Fibroblast of lung (primary cell): ENCODE measurements at regions not wholly inside any gene's neighbourhood (a gene's known extent, or its start where the extent isn't known, plus 50 kb on each side); places are given as distances from the start of the nearest gene placed in this dataset.

Experiments
- DNase-seq, 2 donors: peaks; one replicate each; pipeline versions ENCODE4 v3.0.0 to v3.0.0-alpha.2; 2010; ENCODE audit warnings: low read depth in 2 of 2
- H2AFZ ChIP-seq: 2 replicates; pipeline ENCODE4 v1.5.1; 2012; ENCODE audit warnings: low read length, control low read depth, inconsistent platforms
- H3K27ac ChIP-seq: 2 replicates; pipeline ENCODE4 v1.5.1; 2011; ENCODE audit warnings: low read length, control low read depth; ENCODE audit not compliant: insufficient read depth
- H3K27me3 ChIP-seq: 2 replicates; pipeline ENCODE4 v1.5.1; 2011; ENCODE audit warnings: mild to moderate bottlenecking, low read length; ENCODE audit not compliant: control insufficient read depth, insufficient read depth
- H3K36me3 ChIP-seq: 2 replicates; pipeline ENCODE4 v1.5.1; 2011; ENCODE audit warnings: low read length; ENCODE audit not compliant: control insufficient read depth, insufficient read depth
- H3K4me1 ChIP-seq: 2 replicates; pipeline ENCODE4 v1.5.1; 2011; ENCODE audit warnings: low read length; ENCODE audit not compliant: control insufficient read depth, insufficient read depth; ENCODE audit errors: extremely low read depth
- H3K4me2 ChIP-seq: 2 replicates; pipeline ENCODE4 v1.5.1; 2011; ENCODE audit warnings: low read length, control low read depth; ENCODE audit not compliant: insufficient read depth; ENCODE audit errors: extremely low read depth
- H3K4me3 ChIP-seq, 4 experiments: fragments of 200-600 bp in 1 of 4; sonication (generic) in 1 of 4; replicated peaks in 1 of 4; 2 replicates each; pipeline ENCODE4 v1.5.1; 2011 to 2016; ENCODE audit warnings: low read length in 4 of 4, low read depth in 3 of 4, mild to moderate bottlenecking in 3 of 4, control low read depth in 2 of 4, inconsistent platforms in 1 of 4, mixed read lengths in 1 of 4; ENCODE audit not compliant: insufficient read depth in 1 of 4; ENCODE audit errors: control extremely low read depth in 1 of 4
- H3K79me2 ChIP-seq: 2 replicates; pipeline ENCODE4 v1.5.1; 2012; ENCODE audit warnings: mild to moderate bottlenecking, low read length, inconsistent platforms; ENCODE audit not compliant: control insufficient read depth, insufficient read depth
- H3K9ac ChIP-seq: 2 replicates; pipeline ENCODE4 v1.5.1; 2011; ENCODE audit warnings: mild to moderate bottlenecking, low read length, control low read depth; ENCODE audit not compliant: insufficient read depth
- H3K9me3 ChIP-seq: 2 replicates; pipeline ENCODE4 v1.5.1; 2012; ENCODE audit warnings: low read depth, low read length; ENCODE audit not compliant: control insufficient read depth, insufficient read depth
- H4K20me1 ChIP-seq: 2 replicates; pipeline ENCODE4 v1.5.1; 2011; ENCODE audit warnings: low read length; ENCODE audit not compliant: control insufficient read depth, insufficient read depth; ENCODE audit errors: extremely low read depth
- EZH2 ChIP-seq: IDR thresholded peaks from 2 replicates; pipeline ENCODE4 v1.5.1; 2012; ENCODE audit warnings: low read length, control low read depth, mild to moderate bottlenecking; ENCODE audit errors: missing control alignments
- TF ChIP-seq, protein P1 (sequence below), 2 donors: IDR thresholded peaks in 1 of 2; conservative IDR thresholded peaks in 1 of 2; 1 replicate in 1 of 2; 2 replicates in 1 of 2; pipeline ENCODE4 v1.5.1; 2011 to 2012; ENCODE audit warnings: low read length in 2 of 2, control low read depth in 1 of 2, inconsistent platforms in 1 of 2, low read depth in 1 of 2, mild to moderate bottlenecking in 1 of 2

DNA sequence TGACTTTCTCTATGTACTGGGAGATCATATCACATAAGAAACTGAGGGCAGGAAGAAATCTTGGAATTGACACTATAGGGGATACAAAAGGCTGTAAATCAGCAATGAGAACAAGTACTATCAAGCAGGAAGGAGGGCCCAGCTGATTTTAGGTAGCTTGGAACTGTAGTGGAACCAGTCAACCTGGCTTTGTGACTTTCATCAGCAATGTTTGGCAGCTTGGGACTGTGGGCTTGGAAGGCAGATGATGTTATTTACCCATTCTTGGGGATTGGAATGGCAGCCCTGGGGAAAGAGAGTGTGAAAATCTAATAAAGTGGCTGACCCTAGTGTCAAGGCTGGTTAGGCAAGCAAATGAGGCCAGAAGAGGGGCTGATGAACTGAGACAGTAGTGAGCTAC lies 1073.3 kb downstream of the ADGRL2 start:
- H3K4me3 ChIP-seq = no peak overlapping the region
- H3K27ac ChIP-seq = no peak overlapping the region
- no peak for DNase-seq
- H3K27me3 ChIP-seq = no peaks in the 10 kb centered on the region
- H4K20me1 ChIP-seq = no peaks in the 10 kb centered on the region
- H3K9ac ChIP-seq = no peak overlapping the region
- no peak overlapping the region for H2AFZ ChIP-seq
- no peaks in the 10 kb centered on the region for H3K79me2 ChIP-seq
- no peaks in the 10 kb centered on the region for H3K36me3 ChIP-seq
- no peaks in the 10 kb centered on the region for H3K4me1 ChIP-seq
- H3K4me2 ChIP-seq = no peak overlapping the region
- H3K9me3 ChIP-seq = no peaks in the 10 kb centered on the region
- TF ChIP-seq, protein P1, sequence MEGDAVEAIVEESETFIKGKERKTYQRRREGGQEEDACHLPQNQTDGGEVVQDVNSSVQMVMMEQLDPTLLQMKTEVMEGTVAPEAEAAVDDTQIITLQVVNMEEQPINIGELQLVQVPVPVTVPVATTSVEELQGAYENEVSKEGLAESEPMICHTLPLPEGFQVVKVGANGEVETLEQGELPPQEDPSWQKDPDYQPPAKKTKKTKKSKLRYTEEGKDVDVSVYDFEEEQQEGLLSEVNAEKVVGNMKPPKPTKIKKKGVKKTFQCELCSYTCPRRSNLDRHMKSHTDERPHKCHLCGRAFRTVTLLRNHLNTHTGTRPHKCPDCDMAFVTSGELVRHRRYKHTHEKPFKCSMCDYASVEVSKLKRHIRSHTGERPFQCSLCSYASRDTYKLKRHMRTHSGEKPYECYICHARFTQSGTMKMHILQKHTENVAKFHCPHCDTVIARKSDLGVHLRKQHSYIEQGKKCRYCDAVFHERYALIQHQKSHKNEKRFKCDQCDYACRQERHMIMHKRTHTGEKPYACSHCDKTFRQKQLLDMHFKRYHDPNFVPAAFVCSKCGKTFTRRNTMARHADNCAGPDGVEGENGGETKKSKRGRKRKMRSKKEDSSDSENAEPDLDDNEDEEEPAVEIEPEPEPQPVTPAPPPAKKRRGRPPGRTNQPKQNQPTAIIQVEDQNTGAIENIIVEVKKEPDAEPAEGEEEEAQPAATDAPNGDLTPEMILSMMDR (conservative IDR thresholded peaks at IDR 0.05 in 1 of 2, IDR thresholded peaks at IDR 0.05 in 1 of 2; ENCODE audit: low read depth in 1 of 2, low read length in 2 of 2) = no peak
- no peak for TF ChIP-seq EZH2

DNA sequence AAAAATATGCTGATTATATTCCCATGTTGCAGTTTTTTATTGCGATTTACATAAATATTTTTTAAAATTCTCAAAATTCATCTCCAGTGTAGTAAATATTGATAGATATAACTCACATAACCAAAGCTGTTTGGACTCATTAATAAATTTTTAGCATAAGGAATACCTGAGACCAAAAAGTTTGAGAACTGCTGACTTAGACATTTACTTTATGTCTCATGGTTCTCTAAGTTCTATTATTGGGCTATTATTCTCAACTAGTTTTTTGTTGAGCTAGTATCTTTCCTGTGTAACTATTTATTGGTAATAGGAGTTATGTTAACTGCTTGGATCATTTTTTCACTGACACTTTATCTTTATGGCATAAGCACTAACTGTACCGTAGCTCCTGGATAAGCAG lies 1069.6 kb downstream of the ADGRL2 start:
- Histone ChIP-seq H3K79me2 (no peaks in the 10 kb centered on the region), H2AFZ (no peak overlapping the region), H3K9ac (no peak overlapping the region), H3K36me3 (no peaks in the 10 kb centered on the region), H3K4me3 (no peak overlapping the region), H3K27ac (no peak overlapping the region), H3K4me2 (no peak overlapping the region), H3K27me3 (no peaks in the 10 kb centered on the region), H3K9me3 (no peaks in the 10 kb centered on the region), H3K4me1 (no peaks in the 10 kb centered on the region), H4K20me1 (no peaks in the 10 kb centered on the region)
- no peak for DNase-seq
- TF ChIP-seq, protein P1 (conservative IDR thresholded peaks at IDR 0.05 in 1 of 2, IDR thresholded peaks at IDR 0.05 in 1 of 2; ENCODE audit: low read depth in 1 of 2, low read length in 2 of 2) = no peak
- no peak for TF ChIP-seq EZH2

- H3K4me2 ChIP-seq = no peak overlapping the region
- H3K4me1 ChIP-seq = no peaks in the 10 kb centered on the region
- H3K79me2 ChIP-seq = no peaks in the 10 kb centered on the region
- H4K20me1 ChIP-seq = no peaks in the 10 kb centered on the region
- TF ChIP-seq, protein P1 (conservative IDR thresholded peaks at IDR 0.05 in 1 of 2, IDR thresholded peaks at IDR 0.05 in 1 of 2; ENCODE audit: low read depth in 1 of 2, low read length in 2 of 2) = no peak
- TF ChIP-seq EZH2 = no peak
- no peak overlapping the region for H2AFZ ChIP-seq
- H3K9me3 ChIP-seq = no peaks in the 10 kb centered on the region
- no peak overlapping the region for H3K4me3 ChIP-seq
- no peaks in the 10 kb centered on the region for H3K27me3 ChIP-seq
- no peak overlapping the region for H3K27ac ChIP-seq
- no peaks in the 10 kb centered on the region for H3K36me3 ChIP-seq
- peak in 1 of 2 donors; percentile 15 for DNase-seq
- H3K9ac ChIP-seq = no peak overlapping the region
Observed at GRCh38 chr1:82867781-82868180, 1067.0 kb downstream of the ADGRL2 start.
